ENCODE measurements at regions not wholly inside any gene's neighbourhood (a gene's known extent, or its start where the extent isn't known, plus 50 kb on each side); places are given as distances from the start of the nearest gene placed in this dataset.

GRCh38 chr1:87563211-87563610 is 234.5 kb downstream of the LMO4 start:
- H3K27ac ChIP-seq, result no peak overlapping the region
- TF ChIP-seq CTCF (IDR thresholded peaks at IDR 0.05) (no peak), ZFX (IDR thresholded peaks at IDR 0.05; ENCODE audit: borderline replicate concordance) (no peak)

GRCh38 chr1:87565861-87566260 is 237.2 kb downstream of the LMO4 start:
- TF ChIP-seq ZFX (IDR thresholded peaks at IDR 0.05; ENCODE audit: borderline replicate concordance) (no peak), CTCF (IDR thresholded peaks at IDR 0.05) (no peak)
- no peak overlapping the region for H3K27ac ChIP-seq

- no peak overlapping the region for H3K27ac ChIP-seq
- TF ChIP-seq ZFX (IDR thresholded peaks at IDR 0.05; ENCODE audit: borderline replicate concordance) (no peak), CTCF (IDR thresholded peaks at IDR 0.05) (no peak)
Observed at GRCh38 chr1:87568005-87568404, 239.3 kb downstream of the LMO4 start.

- TF ChIP-seq ZFX (IDR thresholded peaks at IDR 0.05; ENCODE audit: borderline replicate concordance) (no peak), CTCF (IDR thresholded peaks at IDR 0.05) (no peak)
Observed at GRCh38 chr1:87568911-87569310, 240.2 kb downstream of the LMO4 start.

GRCh38 chr1:87572008-87572407 is 243.3 kb downstream of the LMO4 start:
- TF ChIP-seq CTCF (IDR thresholded peaks at IDR 0.05) (no peak), ZFX (IDR thresholded peaks at IDR 0.05; ENCODE audit: borderline replicate concordance) (no peak)
- no peak overlapping the region for H3K27ac ChIP-seq

More at GRCh38 chr1:87568911-87569310, 240.2 kb downstream of the LMO4 start:
- no peak overlapping the region for H3K27ac ChIP-seq

- TF ChIP-seq CTCF (IDR thresholded peaks at IDR 0.05) (no peak), ZFX (IDR thresholded peaks at IDR 0.05; ENCODE audit: borderline replicate concordance) (no peak)
- no peak overlapping the region for H3K27ac ChIP-seq
Observed at GRCh38 chr1:87572891-87573290, 244.2 kb downstream of the LMO4 start.

GRCh38 chr1:87575528-87575927 is 246.8 kb downstream of the LMO4 start:
- TF ChIP-seq CTCF (IDR thresholded peaks at IDR 0.05) (no peak), ZFX (IDR thresholded peaks at IDR 0.05; ENCODE audit: borderline replicate concordance) (no peak)
- H3K27ac ChIP-seq, result no peak overlapping the region
